HG03354 (cell line): ENCODE measurements at regions not wholly inside any gene's neighbourhood (a gene's known extent, or its start where the extent isn't known, plus 50 kb on each side); places are given as distances from the start of the nearest gene placed in this dataset.

Source experiments
- ATAC-seq: cut with Tn5 transposase; IDR thresholded peaks from one replicate; pipeline ENCODE4 v1.9.1; 2021; ENCODE audit warnings: mild to moderate bottlenecking; ENCODE audit not compliant: unreplicated experiment, poor library complexity, severe bottlenecking

- ATAC-seq, result no peak
Observed at GRCh38 chr6:147744012-147744411, 235.5 kb downstream of the SAMD5 start.

- ATAC-seq, result no peak
Observed at GRCh38 chr6:147749331-147749730, 240.8 kb downstream of the SAMD5 start.

GRCh38 chr6:147750413-147750812 is 241.9 kb downstream of the SAMD5 start:
- ATAC-seq, result no peak

GRCh38 chr6:147751232-147751631 is 242.7 kb downstream of the SAMD5 start:
- ATAC-seq, result no peak

- ATAC-seq, result no peak
Observed at GRCh38 chr6:147752689-147753403, 244.4 kb downstream of the SAMD5 start.

GRCh38 chr6:147755999-147756398 is 247.5 kb downstream of the SAMD5 start:
- no peak for ATAC-seq

- no peak for ATAC-seq
Observed at GRCh38 chr6:147756891-147757290, 248.4 kb downstream of the SAMD5 start.

GRCh38 chr6:147757291-147757690 is 248.8 kb downstream of the SAMD5 start:
- no peak for ATAC-seq

- ATAC-seq, result no peak
Observed at GRCh38 chr6:147758303-147758702, 249.8 kb downstream of the SAMD5 start.

GRCh38 chr6:147759093-147759492 is 250.6 kb downstream of the SAMD5 start:
- no peak for ATAC-seq

GRCh38 chr6:147759536-147759935 is 251.0 kb downstream of the SAMD5 start:
- ATAC-seq, result no peak

GRCh38 chr6:147765541-147765940 is 257.1 kb downstream of the SAMD5 start:
- no peak for ATAC-seq

- no peak for ATAC-seq
Observed at GRCh38 chr6:147768969-147769368, 260.5 kb downstream of the SAMD5 start.

GRCh38 chr6:147769496-147770087 is 261.1 kb downstream of the SAMD5 start:
- ATAC-seq, result no peak

- ATAC-seq, result no peak
Observed at GRCh38 chr6:147770221-147770620, 261.7 kb downstream of the SAMD5 start.

GRCh38 chr6:147772724-147773123 is 264.2 kb downstream of the SAMD5 start:
- no peak for ATAC-seq

GRCh38 chr6:147774856-147775255 is 266.4 kb downstream of the SAMD5 start:
- no peak for ATAC-seq

- no peak for ATAC-seq
Observed at GRCh38 chr6:147776631-147777213, 268.2 kb downstream of the SAMD5 start.

GRCh38 chr6:147779624-147780023 is 271.1 kb downstream of the SAMD5 start:
- ATAC-seq, result no peak

- no peak for ATAC-seq
Observed at GRCh38 chr6:147782302-147782701, 273.8 kb downstream of the SAMD5 start.

- ATAC-seq, result no peak
Observed at GRCh38 chr6:147784371-147784770, 275.9 kb downstream of the SAMD5 start.
